GM12865 (cell line): ENCODE measurements at regions not wholly inside any gene's neighbourhood (a gene's known extent, or its start where the extent isn't known, plus 50 kb on each side); places are given as distances from the start of the nearest gene placed in this dataset.

Source experiments
- DNase-seq: peaks from one replicate; pipeline ENCODE4 v3.0.0; 2010; ENCODE audit warnings: low read depth
- H3K4me3 ChIP-seq: 2 replicates; pipeline ENCODE4 v1.5.1; 2011; ENCODE audit warnings: mild to moderate bottlenecking, low read depth, low read length, control low read depth
- TF ChIP-seq, protein P1 (sequence below): IDR thresholded peaks from 2 replicates; pipeline ENCODE4 v1.5.1; 2011; ENCODE audit warnings: low read length, control low read depth, low read depth, inconsistent platforms; ENCODE audit not compliant: insufficient read depth; ENCODE audit errors: missing control alignments

DNA sequence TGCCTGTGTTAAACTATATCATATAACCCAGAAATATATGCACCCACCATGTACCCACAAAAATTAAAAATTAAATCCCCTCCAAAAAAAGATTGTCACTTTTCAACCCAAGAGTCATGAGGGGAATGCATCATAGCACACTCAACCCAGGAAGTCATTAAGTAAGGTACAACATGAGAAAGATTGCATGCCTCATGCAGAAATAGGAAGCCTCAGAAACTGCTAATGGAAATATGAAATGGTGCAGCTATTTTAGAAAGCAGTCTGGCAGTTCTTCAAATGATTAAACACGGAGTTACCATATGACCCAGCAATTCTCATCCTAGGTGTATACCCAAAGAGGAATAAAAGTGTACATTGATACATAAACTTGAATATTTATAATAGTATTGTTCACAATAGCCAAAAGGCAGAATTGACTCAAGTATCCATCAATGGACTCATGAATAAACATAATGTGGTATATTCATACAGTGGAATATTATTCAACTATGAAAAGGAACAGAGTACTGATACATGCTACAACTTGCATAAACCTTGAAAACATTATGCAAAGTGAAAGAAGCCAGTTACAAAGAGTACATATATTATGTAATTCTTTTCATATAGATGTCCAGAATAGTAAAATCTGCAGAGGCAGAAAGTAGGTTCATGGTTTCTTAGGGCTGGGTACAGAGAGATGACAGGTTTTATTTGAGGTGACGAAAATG, 70.4 kb downstream of the TMEM100 start:
- DNase-seq = no peak
- TF ChIP-seq, protein P1, sequence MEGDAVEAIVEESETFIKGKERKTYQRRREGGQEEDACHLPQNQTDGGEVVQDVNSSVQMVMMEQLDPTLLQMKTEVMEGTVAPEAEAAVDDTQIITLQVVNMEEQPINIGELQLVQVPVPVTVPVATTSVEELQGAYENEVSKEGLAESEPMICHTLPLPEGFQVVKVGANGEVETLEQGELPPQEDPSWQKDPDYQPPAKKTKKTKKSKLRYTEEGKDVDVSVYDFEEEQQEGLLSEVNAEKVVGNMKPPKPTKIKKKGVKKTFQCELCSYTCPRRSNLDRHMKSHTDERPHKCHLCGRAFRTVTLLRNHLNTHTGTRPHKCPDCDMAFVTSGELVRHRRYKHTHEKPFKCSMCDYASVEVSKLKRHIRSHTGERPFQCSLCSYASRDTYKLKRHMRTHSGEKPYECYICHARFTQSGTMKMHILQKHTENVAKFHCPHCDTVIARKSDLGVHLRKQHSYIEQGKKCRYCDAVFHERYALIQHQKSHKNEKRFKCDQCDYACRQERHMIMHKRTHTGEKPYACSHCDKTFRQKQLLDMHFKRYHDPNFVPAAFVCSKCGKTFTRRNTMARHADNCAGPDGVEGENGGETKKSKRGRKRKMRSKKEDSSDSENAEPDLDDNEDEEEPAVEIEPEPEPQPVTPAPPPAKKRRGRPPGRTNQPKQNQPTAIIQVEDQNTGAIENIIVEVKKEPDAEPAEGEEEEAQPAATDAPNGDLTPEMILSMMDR = no peak
- H3K4me3 ChIP-seq = no peak overlapping the region

DNA sequence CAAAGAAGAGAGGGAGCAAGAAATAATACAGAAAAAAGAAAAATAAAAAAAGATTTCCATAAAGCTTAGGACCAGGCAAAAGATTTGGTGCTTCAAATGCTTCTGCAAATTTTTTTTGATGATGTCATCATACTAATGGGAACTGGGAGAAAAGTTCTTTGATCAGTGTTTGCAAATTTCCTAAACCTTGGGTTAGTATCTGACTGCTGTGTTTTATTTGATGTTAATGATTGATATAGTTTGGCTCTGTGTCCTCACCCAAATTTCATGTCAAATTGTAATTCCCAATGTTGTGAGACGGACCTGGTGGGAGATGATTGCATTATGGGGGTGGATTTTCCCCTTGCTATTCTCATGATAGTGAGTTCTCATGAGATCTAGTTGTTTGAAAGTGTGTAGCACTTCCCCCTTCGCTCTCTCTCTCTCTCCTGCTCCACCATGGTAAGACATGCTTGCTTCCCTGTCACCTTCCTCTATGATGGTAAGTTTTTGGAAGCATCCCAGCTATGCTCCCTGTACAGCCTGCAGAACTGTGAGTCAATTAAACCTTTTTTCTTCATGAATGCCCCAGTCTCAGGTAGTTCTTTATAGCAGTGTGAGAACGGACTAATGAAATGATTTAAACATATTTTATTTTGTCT, 72.6 kb downstream of the TMEM100 start:
- no peak overlapping the region for H3K4me3 ChIP-seq
- TF ChIP-seq, protein P1 = no peak
- no peak for DNase-seq

DNA sequence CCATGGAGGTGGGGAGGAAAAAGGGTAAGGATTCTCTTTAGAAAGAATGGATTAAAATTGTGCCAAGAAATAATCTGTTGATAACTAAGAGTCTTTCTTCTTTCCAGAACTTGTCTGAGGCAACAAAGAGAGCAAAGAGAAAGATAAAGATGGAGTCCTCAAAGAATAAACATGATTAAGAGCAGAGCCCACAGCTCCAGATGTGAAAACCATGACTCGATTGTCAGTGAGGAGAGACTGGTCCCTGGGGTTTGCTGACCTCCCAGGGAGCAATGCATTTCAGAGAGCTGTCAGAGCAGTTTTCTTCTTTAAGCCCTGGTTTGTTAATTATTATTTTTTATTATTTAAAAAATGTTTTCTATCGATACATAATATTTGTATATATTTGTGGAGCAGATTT, 74.6 kb downstream of the TMEM100 start:
- no peak for DNase-seq
- TF ChIP-seq, protein P1 = no peak
- no peak overlapping the region for H3K4me3 ChIP-seq

DNA sequence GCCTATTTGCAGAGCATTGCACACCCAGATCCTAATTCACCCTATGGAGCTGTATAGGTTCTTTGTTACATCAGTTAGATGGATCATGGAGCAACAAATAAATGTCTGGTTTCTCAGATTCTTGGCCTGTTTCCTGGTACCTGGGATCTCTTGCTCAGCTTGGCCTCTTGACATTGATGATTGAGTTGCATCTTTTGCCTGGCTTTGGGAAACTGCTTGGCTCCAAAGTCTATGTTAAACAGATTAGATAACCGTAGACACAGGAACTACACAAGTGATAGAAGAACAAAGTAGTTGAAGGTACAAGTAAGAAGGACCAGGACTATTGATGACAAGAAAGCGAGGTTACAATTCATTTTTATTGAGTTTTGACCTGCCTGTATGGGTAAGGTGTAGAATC, 77.3 kb downstream of the TMEM100 start:
- TF ChIP-seq, protein P1 = no peak
- no peak for DNase-seq
- no peak overlapping the region for H3K4me3 ChIP-seq

DNA sequence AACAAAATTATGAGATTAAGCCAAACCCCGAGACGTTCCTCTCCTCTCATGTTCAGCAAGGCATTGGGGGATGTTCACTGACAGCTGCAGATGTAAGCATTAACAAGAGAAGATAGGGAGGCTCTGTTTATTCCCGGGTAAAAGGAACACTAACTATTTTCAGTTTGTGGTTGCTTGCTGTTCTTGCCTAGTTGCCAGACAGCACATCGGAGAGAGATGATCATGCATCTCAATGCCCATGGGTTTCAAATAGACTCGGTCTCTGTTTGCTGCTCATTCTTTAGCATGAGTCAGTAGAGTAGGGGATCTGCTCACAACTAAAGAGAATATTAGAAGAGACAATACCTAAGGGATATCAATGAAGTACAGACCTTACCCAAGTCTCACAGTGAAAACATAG, 78.3 kb downstream of the TMEM100 start:
- no peak for DNase-seq
- TF ChIP-seq, protein P1 = no peak

DNA sequence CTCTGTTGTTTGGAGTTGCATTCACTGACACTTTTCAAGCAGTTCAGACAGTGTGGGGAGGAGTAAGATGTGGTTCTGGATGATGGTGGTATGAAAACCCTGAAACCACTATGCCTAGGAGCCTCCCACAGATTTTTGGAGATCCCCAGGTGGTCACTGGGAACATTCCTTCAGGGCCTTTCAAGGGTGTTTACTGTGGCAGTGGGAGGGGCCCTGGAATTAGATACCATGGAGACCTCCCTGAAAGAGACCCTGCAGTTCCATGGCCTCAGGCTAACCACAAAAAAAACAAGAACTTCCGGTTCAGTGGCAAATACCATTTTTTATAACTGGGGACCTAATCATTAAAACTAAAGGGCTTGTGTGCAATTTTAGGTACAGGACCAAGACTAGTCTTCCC, 79.9 kb downstream of the TMEM100 start:
- H3K4me3 ChIP-seq = no peak overlapping the region
- TF ChIP-seq, protein P1 = no peak
- DNase-seq = no peak

More for the DNA sequence above, 78.3 kb downstream of the TMEM100 start:
- H3K4me3 ChIP-seq = no peak overlapping the region
